HG02798 (cell line): ENCODE measurements at regions not wholly inside any gene's neighbourhood (a gene's known extent, or its start where the extent isn't known, plus 50 kb on each side); places are given as distances from the start of the nearest gene placed in this dataset.
"Not testable (repeated sequence)": the region's sequence is repeated elsewhere in the genome, so short reads cannot be mapped to it uniquely, and the experiment has no call there.

Experiments used
- ATAC-seq: cut with Tn5 transposase; IDR thresholded peaks from one replicate; pipeline ENCODE4 v1.9.1; 2021; ENCODE audit warnings: mild to moderate bottlenecking; ENCODE audit not compliant: unreplicated experiment, poor library complexity

GRCh38 chr7:66455432-66455831, 173.2 kb upstream of the KCTD7 start:
- not testable (repeated sequence) for ATAC-seq

- not testable (repeated sequence) for ATAC-seq
Observed at GRCh38 chr7:66456431-66456830, 172.2 kb upstream of the KCTD7 start.

GRCh38 chr7:66458991-66459390, 169.7 kb upstream of the KCTD7 start:
- not testable (repeated sequence) for ATAC-seq

- ATAC-seq, result not testable (repeated sequence)
Observed at GRCh38 chr7:66459783-66460413, 168.8 kb upstream of the KCTD7 start.

- no peak for ATAC-seq
Observed at GRCh38 chr7:66460921-66461361, 167.7 kb upstream of the KCTD7 start.

- ATAC-seq, result not testable (repeated sequence)
Observed at GRCh38 chr7:66461397-66461796, 167.3 kb upstream of the KCTD7 start.

GRCh38 chr7:66462831-66463230, 165.8 kb upstream of the KCTD7 start:
- ATAC-seq, result not testable (repeated sequence)

GRCh38 chr7:66464059-66464458, 164.6 kb upstream of the KCTD7 start:
- no peak for ATAC-seq

- no peak for ATAC-seq
Observed at GRCh38 chr7:66466081-66466600, 162.5 kb upstream of the KCTD7 start.

- no peak for ATAC-seq
Observed at GRCh38 chr7:66467887-66468286, 160.8 kb upstream of the KCTD7 start.

GRCh38 chr7:66473064-66473463, 155.6 kb upstream of the KCTD7 start:
- ATAC-seq, result not testable (repeated sequence)

- ATAC-seq, result no peak
Observed at GRCh38 chr7:66474441-66474840, 154.2 kb upstream of the KCTD7 start.

- not testable (repeated sequence) for ATAC-seq
Observed at GRCh38 chr7:66476056-66476455, 152.6 kb upstream of the KCTD7 start.

GRCh38 chr7:66477822-66478397, 150.8 kb upstream of the KCTD7 start:
- ATAC-seq, result not testable (repeated sequence)

- ATAC-seq, result not testable (repeated sequence)
Observed at GRCh38 chr7:66481229-66481628, 147.5 kb upstream of the KCTD7 start.

- not testable (repeated sequence) for ATAC-seq
Observed at GRCh38 chr7:66489065-66489464, 139.6 kb upstream of the KCTD7 start.

- ATAC-seq, result not testable (repeated sequence)
Observed at GRCh38 chr7:66489741-66490140, 138.9 kb upstream of the KCTD7 start.

GRCh38 chr7:66490979-66491378, 137.7 kb upstream of the KCTD7 start:
- not testable (repeated sequence) for ATAC-seq

- not testable (repeated sequence) for ATAC-seq
Observed at GRCh38 chr7:66492405-66492804, 136.3 kb upstream of the KCTD7 start.

GRCh38 chr7:66493235-66494205, 135.2 kb upstream of the KCTD7 start:
- ATAC-seq, result peak; percentile 99

- no peak for ATAC-seq
Observed at GRCh38 chr7:66497346-66497745, 131.3 kb upstream of the KCTD7 start.
